ENCODE measurements at regions not wholly inside any gene's neighbourhood (a gene's known extent, or its start where the extent isn't known, plus 50 kb on each side); places are given as distances from the start of the nearest gene placed in this dataset.
"Not testable (repeated sequence)": the region's sequence is repeated elsewhere in the genome, so short reads cannot be mapped to it uniquely, and the experiment has no call there.

- Histone ChIP-seq H3K4me1 (ENCODE audit: control insufficient read depth, insufficient read depth, low read length) (no peaks in the 10 kb centered on the region), H3K27me3 (ENCODE audit: control insufficient read depth, insufficient read depth, low read length) (peaks cover 4% of the 10 kb centered on the region), H3K36me3 (ENCODE audit: control insufficient read depth, insufficient read depth, low read length) (no peaks in the 10 kb centered on the region), H3K27ac (ENCODE audit: low read length) (no peak overlapping the region), H3K9me3 (ENCODE audit: control insufficient read depth, low read depth, low read length) (no peaks in the 10 kb centered on the region), H3K4me3 (ENCODE audit: low read length) (no peak overlapping the region)
- WGBS (ENCODE audit: insufficient coverage, low lambda C conversion rate) = no CpG with 5 or more reads among the region's 2 CpGs
- DNase-seq = no peak
Measured at GRCh38 chr9:33714989-33715388, 80.4 kb upstream of the PRSS3 start.

GRCh38 chr9:33718987-33719386 lies 76.4 kb upstream of the PRSS3 start:
- Histone ChIP-seq H3K36me3 (ENCODE audit: control insufficient read depth, insufficient read depth, low read length) (no peaks in the 10 kb centered on the region), H3K9me3 (ENCODE audit: control insufficient read depth, low read depth, low read length) (no peaks in the 10 kb centered on the region), H3K27ac (ENCODE audit: low read length) (no peak overlapping the region), H3K27me3 (ENCODE audit: control insufficient read depth, insufficient read depth, low read length) (peaks cover 2% of the 10 kb centered on the region), H3K4me1 (ENCODE audit: control insufficient read depth, insufficient read depth, low read length) (no peaks in the 10 kb centered on the region), H3K4me3 (ENCODE audit: low read length) (no peak overlapping the region)
- DNase-seq = no peak
- no CpG with 5 or more reads among the region's 7 CpGs for WGBS (ENCODE audit: insufficient coverage, low lambda C conversion rate)

GRCh38 chr9:33719581-33720374 lies 75.6 kb upstream of the PRSS3 start:
- H3K4me1 ChIP-seq (ENCODE audit: control insufficient read depth, insufficient read depth, low read length) = no peaks in the 10 kb centered on the region
- DNase-seq = no peak
- no peaks in the 10 kb centered on the region for H3K9me3 ChIP-seq (ENCODE audit: control insufficient read depth, low read depth, low read length)
- H3K36me3 ChIP-seq (ENCODE audit: control insufficient read depth, insufficient read depth, low read length) = no peaks in the 10 kb centered on the region
- H3K27ac ChIP-seq (ENCODE audit: low read length) = no peak overlapping the region
- H3K27me3 ChIP-seq (ENCODE audit: control insufficient read depth, insufficient read depth, low read length) = peaks cover 2% of the 10 kb centered on the region
- H3K4me3 ChIP-seq (ENCODE audit: low read length) = no peak overlapping the region
- 40% methylated on average over 1 of the region's 19 CpGs for WGBS (ENCODE audit: insufficient coverage, low lambda C conversion rate)

GRCh38 chr9:33721674-33722358 lies 73.5 kb upstream of the PRSS3 start:
- DNase-seq = peak; percentile 68 to 73
- WGBS (ENCODE audit: insufficient coverage, low lambda C conversion rate) = no CpG with 5 or more reads among the region's 32 CpGs

DNA sequence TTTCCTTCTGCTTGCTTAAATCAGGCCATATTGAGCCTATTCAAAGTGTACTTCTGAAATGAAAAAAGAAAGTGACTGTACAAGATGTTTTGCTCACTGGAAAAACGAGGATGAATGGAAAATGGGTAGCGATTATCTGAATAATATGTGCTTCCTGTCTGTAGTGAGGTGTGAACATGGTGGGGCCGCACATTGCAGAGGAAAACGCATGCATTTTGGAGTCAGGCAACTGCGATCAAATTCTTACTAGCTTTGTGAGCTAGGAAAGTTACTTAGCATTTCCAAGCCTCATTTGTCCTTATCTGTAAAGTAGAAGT lies 73.0 kb upstream of the PRSS3 start:
- WGBS (ENCODE audit: insufficient coverage, low lambda C conversion rate) = 0% methylated on average over 2 of the region's 5 CpGs

More at GRCh38 chr9:33721674-33722358, 73.5 kb upstream of the PRSS3 start:
- peaks cover under 1% of the 10 kb centered on the region for H3K27me3 ChIP-seq (ENCODE audit: control insufficient read depth, insufficient read depth, low read length)
- H3K4me1 ChIP-seq (ENCODE audit: control insufficient read depth, insufficient read depth, low read length) = no peaks in the 10 kb centered on the region
- no peaks in the 10 kb centered on the region for H3K36me3 ChIP-seq (ENCODE audit: control insufficient read depth, insufficient read depth, low read length)
- H3K4me3 ChIP-seq (ENCODE audit: low read length) = no peak overlapping the region
- H3K27ac ChIP-seq (ENCODE audit: low read length) = no peak overlapping the region
- H3K9me3 ChIP-seq (ENCODE audit: control insufficient read depth, low read depth, low read length) = no peaks in the 10 kb centered on the region

GRCh38 chr9:33728613-33729012 lies 66.7 kb upstream of the PRSS3 start:
- H3K36me3 ChIP-seq (ENCODE audit: control insufficient read depth, insufficient read depth, low read length) = no peaks in the 10 kb centered on the region
- H3K9me3 ChIP-seq (ENCODE audit: control insufficient read depth, low read depth, low read length) = no peaks in the 10 kb centered on the region
- WGBS (ENCODE audit: insufficient coverage, low lambda C conversion rate) = 100% methylated on average over 1 of the region's 1 CpG
- H3K4me1 ChIP-seq (ENCODE audit: control insufficient read depth, insufficient read depth, low read length) = no peaks in the 10 kb centered on the region
- H3K27ac ChIP-seq (ENCODE audit: low read length) = no peak overlapping the region
- no peak for DNase-seq
- H3K27me3 ChIP-seq (ENCODE audit: control insufficient read depth, insufficient read depth, low read length) = no peaks in the 10 kb centered on the region
- no peak overlapping the region for H3K4me3 ChIP-seq (ENCODE audit: low read length)

More for the DNA sequence above, 73.0 kb upstream of the PRSS3 start:
- Histone ChIP-seq H3K27me3 (ENCODE audit: control insufficient read depth, insufficient read depth, low read length) (no peaks in the 10 kb centered on the region), H3K4me3 (ENCODE audit: low read length) (no peak overlapping the region), H3K9me3 (ENCODE audit: control insufficient read depth, low read depth, low read length) (no peaks in the 10 kb centered on the region), H3K36me3 (ENCODE audit: control insufficient read depth, insufficient read depth, low read length) (no peaks in the 10 kb centered on the region), H3K4me1 (ENCODE audit: control insufficient read depth, insufficient read depth, low read length) (no peaks in the 10 kb centered on the region), H3K27ac (ENCODE audit: low read length) (no peak overlapping the region)
- DNase-seq = no peak

DNA sequence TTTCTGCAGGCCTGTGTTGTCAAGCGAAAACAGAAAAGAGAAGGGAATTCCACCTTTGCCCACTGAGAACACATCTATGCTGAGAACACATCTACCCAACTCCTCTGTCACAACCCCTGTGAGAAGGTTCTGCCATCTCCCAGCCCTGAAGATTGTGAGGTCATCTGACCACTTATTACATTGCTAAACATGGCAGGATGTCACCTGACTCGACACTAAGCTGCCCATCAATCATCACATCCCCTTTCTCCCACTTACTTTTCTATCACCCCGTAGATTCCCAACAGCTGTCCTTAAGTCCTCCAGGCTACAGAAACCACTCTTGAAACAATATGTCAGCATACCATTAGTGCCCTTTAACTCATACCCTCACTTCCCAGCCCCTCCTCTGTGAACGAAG lies 64.2 kb upstream of the PRSS3 start:
- Histone ChIP-seq H3K36me3 (ENCODE audit: control insufficient read depth, insufficient read depth, low read length) (no peaks in the 10 kb centered on the region), H3K27ac (ENCODE audit: low read length) (no peak overlapping the region), H3K9me3 (ENCODE audit: control insufficient read depth, low read depth, low read length) (no peaks in the 10 kb centered on the region), H3K27me3 (ENCODE audit: control insufficient read depth, insufficient read depth, low read length) (no peaks in the 10 kb centered on the region), H3K4me3 (ENCODE audit: low read length) (no peak overlapping the region), H3K4me1 (ENCODE audit: control insufficient read depth, insufficient read depth, low read length) (no peaks in the 10 kb centered on the region)
- 80% methylated on average over 2 of the region's 4 CpGs for WGBS (ENCODE audit: insufficient coverage, low lambda C conversion rate)
- DNase-seq = no peak

GRCh38 chr9:33731625-33732024 lies 63.7 kb upstream of the PRSS3 start:
- WGBS (ENCODE audit: insufficient coverage, low lambda C conversion rate) = no CpG with 5 or more reads among the region's 2 CpGs
- DNase-seq = no peak
- Histone ChIP-seq H3K27me3 (ENCODE audit: control insufficient read depth, insufficient read depth, low read length) (no peaks in the 10 kb centered on the region), H3K4me3 (ENCODE audit: low read length) (no peak overlapping the region), H3K36me3 (ENCODE audit: control insufficient read depth, insufficient read depth, low read length) (no peaks in the 10 kb centered on the region), H3K9me3 (ENCODE audit: control insufficient read depth, low read depth, low read length) (no peaks in the 10 kb centered on the region), H3K27ac (ENCODE audit: low read length) (no peak overlapping the region), H3K4me1 (ENCODE audit: control insufficient read depth, insufficient read depth, low read length) (no peaks in the 10 kb centered on the region)

DNA sequence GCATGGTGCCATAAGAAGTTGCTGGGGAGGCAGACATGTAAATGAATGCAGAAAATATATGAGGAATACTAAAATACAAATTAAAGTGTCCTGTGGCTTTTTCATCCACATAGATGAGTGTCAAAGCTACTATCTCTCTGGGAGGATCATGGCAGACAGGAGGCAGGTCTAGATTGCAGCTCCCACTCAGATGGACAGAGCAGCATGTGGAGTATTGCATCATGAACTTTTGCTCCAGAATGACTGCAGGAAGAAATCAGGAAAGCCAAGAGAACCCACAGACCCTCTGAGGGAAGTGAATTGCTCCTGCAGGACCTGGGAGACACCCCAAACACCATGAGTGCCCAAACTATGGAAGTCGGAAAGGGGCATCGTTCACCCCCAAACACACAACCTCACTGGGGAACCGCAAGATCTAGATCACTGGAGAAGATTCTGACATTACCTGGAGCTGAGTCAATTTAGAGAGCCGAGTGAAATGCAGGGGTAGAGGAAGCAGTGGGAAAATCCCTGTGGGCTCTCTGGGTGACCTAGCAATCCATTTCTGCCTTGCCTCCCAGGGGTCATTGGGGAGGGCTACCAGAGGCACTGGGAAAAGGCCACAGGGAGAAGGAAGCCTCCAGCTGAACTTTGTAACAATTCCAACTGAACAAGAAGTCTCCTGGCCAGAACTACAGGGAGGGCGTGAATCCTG lies 61.0 kb upstream of the PRSS3 start:
- H3K27me3 ChIP-seq (ENCODE audit: control insufficient read depth, insufficient read depth, low read length); H3K4me3 ChIP-seq (ENCODE audit: low read length); H3K36me3 ChIP-seq (ENCODE audit: control insufficient read depth, insufficient read depth, low read length); DNase-seq; H3K9me3 ChIP-seq (ENCODE audit: control insufficient read depth, low read depth, low read length); H3K27ac ChIP-seq (ENCODE audit: low read length); H3K4me1 ChIP-seq (ENCODE audit: control insufficient read depth, insufficient read depth, low read length): not testable (repeated sequence)
- WGBS (ENCODE audit: insufficient coverage, low lambda C conversion rate) = 80% methylated on average over 2 of the region's 5 CpGs

- H3K27me3 ChIP-seq (ENCODE audit: control insufficient read depth, insufficient read depth, low read length); H3K36me3 ChIP-seq (ENCODE audit: control insufficient read depth, insufficient read depth, low read length); H3K4me1 ChIP-seq (ENCODE audit: control insufficient read depth, insufficient read depth, low read length); H3K27ac ChIP-seq (ENCODE audit: low read length); H3K4me3 ChIP-seq (ENCODE audit: low read length); H3K9me3 ChIP-seq (ENCODE audit: control insufficient read depth, low read depth, low read length); DNase-seq: not testable (repeated sequence)
- no CpG with 5 or more reads among the region's 6 CpGs for WGBS (ENCODE audit: insufficient coverage, low lambda C conversion rate)
Measured at GRCh38 chr9:33734941-33735835, 60.2 kb upstream of the PRSS3 start.

All from large intestine (tissue), 3 donors.